KMS-11 (cell line): ENCODE measurements at regions not wholly inside any gene's neighbourhood (a gene's known extent, or its start where the extent isn't known, plus 50 kb on each side); places are given as distances from the start of the nearest gene placed in this dataset.

ENCODE experiments used
- H2AFZ ChIP-seq: fragments of 200-600 bp; sonication (generic); 2 replicates; pipeline ENCODE4 v1.6.1; 2016; ENCODE audit warnings: antibody characterized with exemption, mixed run types, low read depth
- H3K27ac ChIP-seq: fragments of 200-600 bp; sonication (generic); 2 replicates; pipeline ENCODE4 v1.6.1; 2016; ENCODE audit warnings: mild to moderate bottlenecking, mixed run types
- H3K27me3 ChIP-seq: fragments of 200-600 bp; sonication (generic); 2 replicates; pipeline ENCODE4 v1.6.1; 2017; ENCODE audit warnings: mild to moderate bottlenecking, low read depth, mixed run types, moderate library complexity; ENCODE audit not compliant: insufficient read depth
- H3K36me3 ChIP-seq: fragments of 200-600 bp; sonication (generic); 2 replicates; pipeline ENCODE4 v1.6.1; 2017; ENCODE audit warnings: mild to moderate bottlenecking, mixed run types; ENCODE audit not compliant: insufficient read depth
- H3K4me1 ChIP-seq: fragments of 200-600 bp; sonication (generic); 2 replicates; pipeline ENCODE4 v1.6.1; 2016; ENCODE audit warnings: mild to moderate bottlenecking, low read depth, mixed run types; ENCODE audit not compliant: poor library complexity, severe bottlenecking
- H3K4me2 ChIP-seq: fragments of 200-600 bp; sonication (generic); 2 replicates; pipeline ENCODE4 v1.7.0; 2016; ENCODE audit warnings: mild to moderate bottlenecking, mixed run types
- H3K4me3 ChIP-seq: fragments of 200-600 bp; sonication (generic); IDR thresholded peaks from 2 replicates; pipeline ENCODE4 v1.6.1; 2017; ENCODE audit warnings: low read depth, low read length, mixed read lengths; ENCODE audit not compliant: insufficient read depth
- H3K79me2 ChIP-seq: fragments of 200-600 bp; sonication (generic); 2 replicates; pipeline ENCODE4 v1.6.1; 2016; ENCODE audit warnings: low read depth, mixed run types; ENCODE audit not compliant: insufficient read depth
- H3K9ac ChIP-seq: fragments of 200-600 bp; sonication (generic); 2 replicates; pipeline ENCODE4 v1.6.1; 2016; ENCODE audit warnings: mild to moderate bottlenecking, mixed run types
- H4K20me1 ChIP-seq: fragments of 200-600 bp; sonication (generic); 2 replicates; pipeline ENCODE4 v1.6.1; 2016; ENCODE audit warnings: mild to moderate bottlenecking, mixed run types; ENCODE audit not compliant: insufficient read depth
- CTCF ChIP-seq: fragments of 200-600 bp; sonication (generic); conservative IDR thresholded peaks from 2 replicates; pipeline ENCODE4 v1.6.1; 2017; ENCODE audit warnings: low read depth, mild to moderate bottlenecking, antibody characterized with exemption, low read length, moderate library complexity, mixed read lengths

GRCh38 chr2:16368951-16369350 is 296.7 kb downstream of the CYRIA start:
- Histone ChIP-seq H3K4me1 (no peaks in the 10 kb centered on the region), H3K27ac (no peak overlapping the region), H3K4me3 (no peak overlapping the region), H2AFZ (no peak overlapping the region), H4K20me1 (no peaks in the 10 kb centered on the region), H3K36me3 (no peaks in the 10 kb centered on the region), H3K9ac (no peak overlapping the region), H3K79me2 (no peaks in the 10 kb centered on the region), H3K27me3 (no peaks in the 10 kb centered on the region), H3K4me2 (no peak overlapping the region)
- no peak for TF ChIP-seq CTCF

GRCh38 chr2:16368328-16368727 is 297.3 kb downstream of the CYRIA start:
- Histone ChIP-seq H3K36me3 (no peaks in the 10 kb centered on the region), H3K4me2 (no peak overlapping the region), H3K9ac (no peak overlapping the region), H2AFZ (no peak overlapping the region), H3K79me2 (no peaks in the 10 kb centered on the region), H3K27me3 (no peaks in the 10 kb centered on the region), H3K4me3 (no peak overlapping the region), H4K20me1 (no peaks in the 10 kb centered on the region), H3K27ac (no peak overlapping the region), H3K4me1 (no peaks in the 10 kb centered on the region)
- no peak for TF ChIP-seq CTCF

- no peaks in the 10 kb centered on the region for H4K20me1 ChIP-seq
- no peak overlapping the region for H3K27ac ChIP-seq
- H3K36me3 ChIP-seq: no peaks in the 10 kb centered on the region
- H3K4me3 ChIP-seq: no peak overlapping the region
- H3K79me2 ChIP-seq: no peaks in the 10 kb centered on the region
- no peaks in the 10 kb centered on the region for H3K27me3 ChIP-seq
- no peak overlapping the region for H3K4me2 ChIP-seq
- no peak overlapping the region for H2AFZ ChIP-seq
- no peak overlapping the region for H3K9ac ChIP-seq
- no peaks in the 10 kb centered on the region for H3K4me1 ChIP-seq
- no peak for TF ChIP-seq CTCF
Measured at GRCh38 chr2:16365366-16365765, 300.3 kb downstream of the CYRIA start.

- H2AFZ ChIP-seq: no peak overlapping the region
- no peaks in the 10 kb centered on the region for H3K27me3 ChIP-seq
- no peaks in the 10 kb centered on the region for H4K20me1 ChIP-seq
- H3K4me3 ChIP-seq: no peak overlapping the region
- no peaks in the 10 kb centered on the region for H3K36me3 ChIP-seq
- no peak for TF ChIP-seq CTCF
- H3K4me2 ChIP-seq: no peak overlapping the region
- H3K27ac ChIP-seq: no peak overlapping the region
- H3K9ac ChIP-seq: no peak overlapping the region
- no peaks in the 10 kb centered on the region for H3K4me1 ChIP-seq
- no peaks in the 10 kb centered on the region for H3K79me2 ChIP-seq
Measured at GRCh38 chr2:16363581-16363980, 302.1 kb downstream of the CYRIA start.

- H3K4me2 ChIP-seq: no peak overlapping the region
Measured at GRCh38 chr2:16362611-16363010, 303.0 kb downstream of the CYRIA start.

More at GRCh38 chr2:16362611-16363010, 303.0 kb downstream of the CYRIA start:
- Histone ChIP-seq H4K20me1 (no peaks in the 10 kb centered on the region), H3K9ac (no peak overlapping the region), H3K4me3 (no peak overlapping the region), H3K27me3 (no peaks in the 10 kb centered on the region), H3K36me3 (no peaks in the 10 kb centered on the region), H3K27ac (no peak overlapping the region), H3K4me1 (no peaks in the 10 kb centered on the region), H3K79me2 (no peaks in the 10 kb centered on the region), H2AFZ (no peak overlapping the region)
- no peak for TF ChIP-seq CTCF
